Ascending aorta (tissue), 2 donors: ENCODE measurements at regions not wholly inside any gene's neighbourhood (a gene's known extent, or its start where the extent isn't known, plus 50 kb on each side); places are given as distances from the start of the nearest gene placed in this dataset.

Experiments used
- DNase-seq, 2 donors: peaks; one replicate each; pipeline ENCODE4 v3.0.0-alpha.2; 2019; ENCODE audit warnings: low spot score in 2 of 2
- H3K27ac ChIP-seq, 2 donors: fragments of 200-600 bp; sonication (generic); one replicate each; pipeline ENCODE4 v1.5.1; 2016 to 2017; ENCODE audit warnings: mild to moderate bottlenecking in 1 of 2
- H3K27me3 ChIP-seq: fragments of 200-600 bp; sonication (generic); one replicate; pipeline ENCODE4 v1.5.1; 2017
- H3K36me3 ChIP-seq, 2 donors: fragments of 200-600 bp; sonication (generic); one replicate each; pipeline ENCODE4 v1.5.1; 2016
- H3K4me1 ChIP-seq, 2 donors: fragments of 200-600 bp; sonication (generic); one replicate each; pipeline ENCODE4 v1.5.1; 2016 to 2017; ENCODE audit warnings: mild to moderate bottlenecking in 1 of 2
- H3K4me3 ChIP-seq, 2 donors: fragments of 200-600 bp; sonication (generic); one replicate each; pipeline ENCODE4 v1.5.1; 2016 to 2017; ENCODE audit warnings: mild to moderate bottlenecking in 1 of 2
- H3K9me3 ChIP-seq, 2 donors: fragments of 200-600 bp; sonication (generic); one replicate each; pipeline ENCODE4 v1.5.1; 2016
- intact Hi-C: fragments of 100-400 bp; cut with DNase I; formaldehyde crosslinking; loops from one replicate; pipeline ENCODE4 v1.15.1; 2023
- TF ChIP-seq, protein P1 (sequence below), 3 experiments: fragments of 200-600 bp in 2 of 3; fragments of 450-650 bp in 1 of 3; sonication (generic) in 2 of 3; IDR thresholded peaks; one replicate each; pipeline ENCODE4 v1.5.1; 2016 to 2019; ENCODE audit warnings: antibody characterized with exemption in 3 of 3, mild to moderate bottlenecking in 1 of 3, moderate library complexity in 1 of 3

DNA sequence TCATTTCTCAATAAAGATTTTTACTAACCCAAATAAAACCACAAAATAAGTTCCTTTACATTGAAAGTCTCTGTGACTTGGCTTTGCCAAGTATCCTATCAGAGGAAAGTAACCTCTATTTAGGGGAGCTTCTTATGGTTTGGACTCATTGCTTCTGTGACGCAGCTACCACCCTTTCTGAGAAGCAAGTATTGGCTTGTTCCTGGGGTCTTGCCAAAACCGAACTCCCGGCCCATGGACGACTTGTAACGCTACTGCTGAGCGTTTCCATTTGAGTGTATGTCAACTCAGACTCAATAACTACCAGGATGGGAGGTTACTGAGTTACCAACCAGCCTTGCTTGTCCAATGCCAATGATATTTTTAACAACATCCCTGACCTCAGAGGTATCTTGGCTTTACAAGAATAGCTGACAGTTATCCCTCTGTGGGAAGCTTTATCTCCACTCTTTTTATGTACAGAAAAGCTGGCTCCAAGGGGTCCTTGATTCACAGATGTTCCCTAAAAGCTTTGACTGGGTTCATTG lies 911.9 kb downstream of the TTLL7 start:
- Histone ChIP-seq H3K27me3 (no peaks in the 10 kb centered on the region), H3K4me3 (no peak overlapping the region), H3K4me1 (no peaks in the 10 kb centered on the region), H3K9me3 (no peaks in the 10 kb centered on the region), H3K27ac (no peak overlapping the region), H3K36me3 (no peaks in the 10 kb centered on the region)
- DNase-seq, result no peak
- TF ChIP-seq, protein P1, sequence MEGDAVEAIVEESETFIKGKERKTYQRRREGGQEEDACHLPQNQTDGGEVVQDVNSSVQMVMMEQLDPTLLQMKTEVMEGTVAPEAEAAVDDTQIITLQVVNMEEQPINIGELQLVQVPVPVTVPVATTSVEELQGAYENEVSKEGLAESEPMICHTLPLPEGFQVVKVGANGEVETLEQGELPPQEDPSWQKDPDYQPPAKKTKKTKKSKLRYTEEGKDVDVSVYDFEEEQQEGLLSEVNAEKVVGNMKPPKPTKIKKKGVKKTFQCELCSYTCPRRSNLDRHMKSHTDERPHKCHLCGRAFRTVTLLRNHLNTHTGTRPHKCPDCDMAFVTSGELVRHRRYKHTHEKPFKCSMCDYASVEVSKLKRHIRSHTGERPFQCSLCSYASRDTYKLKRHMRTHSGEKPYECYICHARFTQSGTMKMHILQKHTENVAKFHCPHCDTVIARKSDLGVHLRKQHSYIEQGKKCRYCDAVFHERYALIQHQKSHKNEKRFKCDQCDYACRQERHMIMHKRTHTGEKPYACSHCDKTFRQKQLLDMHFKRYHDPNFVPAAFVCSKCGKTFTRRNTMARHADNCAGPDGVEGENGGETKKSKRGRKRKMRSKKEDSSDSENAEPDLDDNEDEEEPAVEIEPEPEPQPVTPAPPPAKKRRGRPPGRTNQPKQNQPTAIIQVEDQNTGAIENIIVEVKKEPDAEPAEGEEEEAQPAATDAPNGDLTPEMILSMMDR (IDR thresholded peaks at IDR 0.05), result no peak
- intact Hi-C loops, result no loop called here

DNA sequence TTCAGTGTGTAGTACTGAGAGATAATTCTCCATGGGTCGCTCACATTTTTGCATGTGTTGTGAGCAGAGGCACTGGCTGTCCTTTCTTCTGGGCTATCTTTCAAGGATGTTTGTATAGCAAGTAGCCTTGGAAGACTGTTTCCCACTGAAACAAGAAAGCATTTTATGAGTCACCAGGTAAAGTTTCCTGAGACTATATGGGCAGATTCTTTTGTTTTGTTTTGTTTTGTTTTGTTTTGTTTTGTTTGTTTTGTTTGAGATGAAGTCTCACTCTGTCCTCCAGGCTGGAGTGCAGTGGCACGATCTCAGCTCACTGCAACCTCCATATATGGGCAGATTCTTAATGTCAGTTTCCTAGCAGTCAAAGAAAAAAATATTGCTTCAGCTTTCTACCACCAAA lies 912.6 kb downstream of the TTLL7 start:
- Histone ChIP-seq H3K4me3 (no peak overlapping the region), H3K27ac (no peak overlapping the region), H3K36me3 (no peaks in the 10 kb centered on the region), H3K9me3 (no peaks in the 10 kb centered on the region), H3K27me3 (no peaks in the 10 kb centered on the region), H3K4me1 (no peaks in the 10 kb centered on the region)
- intact Hi-C loops, result no loop called here
- TF ChIP-seq, protein P1 (IDR thresholded peaks at IDR 0.05), result no peak
- no peak for DNase-seq

DNA sequence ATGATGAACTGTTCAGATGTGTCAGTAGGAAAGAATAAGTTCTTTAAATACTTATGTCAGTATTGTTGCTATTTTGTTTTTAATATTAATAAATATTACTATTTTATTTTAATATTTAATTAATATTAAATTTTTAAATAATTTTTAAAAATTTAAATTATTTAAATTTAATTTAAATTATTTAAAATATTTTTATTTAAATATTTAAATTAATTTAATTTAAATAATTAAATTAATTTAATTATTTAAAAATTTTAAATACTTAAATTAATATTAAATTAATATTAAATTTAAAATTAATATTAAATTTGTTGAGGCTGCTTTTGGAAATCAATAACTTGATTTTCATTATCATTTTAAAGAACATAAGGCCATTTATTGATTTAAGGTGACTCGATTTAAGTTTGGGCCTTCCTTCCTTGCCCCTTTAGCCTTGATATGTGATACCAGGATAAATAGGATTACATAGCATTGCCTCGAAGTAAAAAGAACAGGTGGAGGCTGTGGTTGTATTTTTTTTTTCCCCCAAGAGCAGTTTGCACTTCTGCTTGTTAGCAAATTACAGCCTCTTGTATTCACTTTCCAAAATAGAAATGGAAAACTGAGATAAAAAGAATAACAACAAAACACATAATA lies 915.2 kb downstream of the TTLL7 start:
- Histone ChIP-seq H3K36me3 (no peaks in the 10 kb centered on the region), H3K9me3 (no peaks in the 10 kb centered on the region), H3K4me3 (no peak overlapping the region), H3K27me3 (no peaks in the 10 kb centered on the region), H3K4me1 (no peaks in the 10 kb centered on the region), H3K27ac (no peak overlapping the region)
- TF ChIP-seq, protein P1 (IDR thresholded peaks at IDR 0.05), result no peak
- intact Hi-C loops, result no loop called here
- DNase-seq, result no peak

DNA sequence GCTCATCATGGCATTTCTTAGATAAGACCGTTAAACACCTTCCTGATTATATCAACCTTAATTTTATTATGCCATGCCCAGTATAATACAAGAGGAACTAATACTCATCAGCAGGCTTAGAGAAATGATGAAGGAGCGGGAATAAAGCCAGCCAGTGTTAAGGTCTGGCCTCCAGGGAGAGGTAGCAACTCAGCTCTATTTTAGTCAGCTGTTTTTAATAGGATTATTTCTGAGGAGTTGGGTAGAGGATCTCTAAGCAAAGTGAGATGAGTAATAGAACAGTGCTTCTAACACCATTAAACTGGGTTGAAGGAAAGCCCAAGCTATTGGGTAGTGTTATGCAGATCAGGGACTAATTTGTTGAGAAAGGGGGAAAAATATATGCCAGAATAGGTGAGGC lies 921.5 kb downstream of the TTLL7 start:
- intact Hi-C loops, result no loop called here
- H3K36me3 ChIP-seq, result no peaks in the 10 kb centered on the region
- H3K9me3 ChIP-seq, result no peaks in the 10 kb centered on the region
- no peak overlapping the region for H3K27ac ChIP-seq
- no peak for DNase-seq
- H3K4me3 ChIP-seq, result no peak overlapping the region
- H3K27me3 ChIP-seq, result no peaks in the 10 kb centered on the region
- TF ChIP-seq, protein P1 (IDR thresholded peaks at IDR 0.05), result no peak
- no peaks in the 10 kb centered on the region for H3K4me1 ChIP-seq

DNA sequence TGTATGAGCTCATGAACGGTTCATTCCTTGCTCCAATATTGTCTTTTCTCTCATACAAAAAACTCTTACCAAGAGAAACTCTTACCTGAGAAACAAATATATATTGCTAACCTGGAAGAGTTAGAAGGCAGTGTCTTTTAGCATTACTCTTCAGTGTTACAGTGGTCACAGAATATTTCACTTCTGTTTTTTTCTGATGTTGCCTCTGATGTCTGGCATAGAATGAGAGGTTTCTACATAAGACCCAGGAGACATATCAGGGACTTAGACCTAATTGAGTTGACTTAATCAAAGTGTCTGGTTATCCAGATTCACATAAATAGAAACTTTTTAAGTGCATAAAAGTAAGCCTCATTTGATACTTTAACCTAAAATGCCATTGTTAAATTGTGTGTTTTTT lies 923.8 kb downstream of the TTLL7 start:
- TF ChIP-seq, protein P1 (IDR thresholded peaks at IDR 0.05), result no peak
- Histone ChIP-seq H3K9me3 (no peaks in the 10 kb centered on the region), H3K4me1 (no peaks in the 10 kb centered on the region), H3K36me3 (no peaks in the 10 kb centered on the region), H3K4me3 (no peak overlapping the region), H3K27ac (no peak overlapping the region), H3K27me3 (no peaks in the 10 kb centered on the region)
- DNase-seq, result no peak
- intact Hi-C loops, result no loop called here

DNA sequence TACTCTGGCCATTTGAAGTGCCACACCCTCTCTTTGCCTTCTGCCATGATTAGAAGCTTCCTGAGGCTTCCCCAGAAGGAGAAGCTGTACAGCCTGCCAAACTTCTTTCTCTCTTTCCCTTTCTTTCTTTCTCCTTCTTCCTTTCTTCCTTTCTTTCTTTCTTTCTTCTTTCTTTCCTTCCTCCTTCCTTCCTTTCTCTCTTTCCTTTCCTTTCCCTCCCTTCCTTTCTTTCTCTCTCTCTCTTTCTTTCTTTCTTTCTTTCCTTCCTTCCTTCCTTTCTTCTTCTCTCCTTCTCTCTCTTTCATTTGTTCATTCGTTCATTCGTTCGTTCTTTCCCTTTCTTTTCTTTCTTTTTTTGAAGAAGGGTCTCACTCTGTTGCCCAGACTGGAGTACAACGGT lies 931.0 kb downstream of the TTLL7 start:
- Histone ChIP-seq H3K4me1 (no peaks in the 10 kb centered on the region), H3K36me3 (no peaks in the 10 kb centered on the region), H3K27me3 (no peaks in the 10 kb centered on the region), H3K9me3 (no peaks in the 10 kb centered on the region), H3K27ac (no peak overlapping the region), H3K4me3 (no peak overlapping the region)
- DNase-seq, result no peak
- TF ChIP-seq, protein P1 (IDR thresholded peaks at IDR 0.05), result no peak
- intact Hi-C loops, result no loop called here
